HEK293T (cell line): ENCODE measurements at regions not wholly inside any gene's neighbourhood (a gene's known extent, or its start where the extent isn't known, plus 50 kb on each side); places are given as distances from the start of the nearest gene placed in this dataset.
"Not testable (repeated sequence)": the region's sequence is repeated elsewhere in the genome, so short reads cannot be mapped to it uniquely, and the experiment has no call there.

ENCODE experiments used
- CTBP1 ChIP-seq: fragments of 450-650 bp; IDR thresholded peaks from 2 replicates; pipeline ENCODE4 v1.6.1; 2016; ENCODE audit warnings: borderline replicate concordance
- ELF4 ChIP-seq: fragments of 450-650 bp; IDR thresholded peaks from 2 replicates; pipeline ENCODE4 v1.6.1; 2017; ENCODE audit warnings: antibody characterized with exemption
- FOXA1 ChIP-seq: fragments of 450-650 bp; IDR thresholded peaks from 2 replicates; pipeline ENCODE4 v1.6.1; 2016; ENCODE audit warnings: mild to moderate bottlenecking
- FOXK2 ChIP-seq: fragments of 450-650 bp; IDR thresholded peaks from 2 replicates; pipeline ENCODE4 v1.6.1; 2016; ENCODE audit warnings: mild to moderate bottlenecking
- FOXM1 ChIP-seq: fragments of 450-650 bp; IDR thresholded peaks from 2 replicates; pipeline ENCODE4 v1.6.1; 2017; ENCODE audit warnings: mild to moderate bottlenecking, borderline replicate concordance
- NFRKB ChIP-seq: fragments of 450-650 bp; IDR thresholded peaks from 2 replicates; pipeline ENCODE4 v1.6.1; 2016; ENCODE audit warnings: mild to moderate bottlenecking, moderate library complexity
- SP1 ChIP-seq: fragments of 450-650 bp; IDR thresholded peaks from 2 replicates; pipeline ENCODE4 v1.6.1; 2017
- SUZ12 ChIP-seq: fragments of 450-650 bp; IDR thresholded peaks from 2 replicates; pipeline ENCODE4 v1.6.1; 2016; ENCODE audit warnings: mild to moderate bottlenecking
- TARDBP ChIP-seq: fragments of 450-650 bp; IDR thresholded peaks from 2 replicates; pipeline ENCODE4 v1.6.1; 2016
- ZNF384 ChIP-seq: fragments of 450-650 bp; IDR thresholded peaks from 2 replicates; pipeline ENCODE4 v1.6.1; 2016

DNA sequence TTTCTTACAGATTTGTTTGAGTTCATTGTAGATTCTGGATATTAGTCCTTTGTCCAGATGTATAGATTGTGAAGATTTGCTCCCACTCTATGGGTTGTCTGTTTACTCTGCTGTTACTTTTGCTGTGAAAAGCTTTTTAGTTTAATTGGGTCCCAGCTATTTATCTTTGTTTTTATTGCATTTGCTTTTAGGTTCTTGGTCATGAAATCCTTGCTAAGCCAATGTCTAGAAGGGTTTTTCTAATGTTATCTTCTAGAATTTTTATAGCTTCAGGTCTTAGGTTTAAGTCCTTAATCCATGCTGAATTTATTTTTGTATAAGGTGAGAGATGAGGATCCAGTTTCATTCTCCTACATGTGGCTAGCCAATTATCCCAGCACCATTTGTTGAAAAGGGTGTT lies 81.2 kb upstream of the NDST4 start:
- TF ChIP-seq ELF4, SP1, TARDBP, SUZ12, FOXK2, FOXM1, ZNF384, FOXA1, CTBP1, NFRKB: not testable (repeated sequence)
